Skeletal muscle tissue (tissue), 3 donors: ENCODE measurements at regions not wholly inside any gene's neighbourhood (a gene's known extent, or its start where the extent isn't known, plus 50 kb on each side); places are given as distances from the start of the nearest gene placed in this dataset.

Source experiments
- H3K27ac ChIP-seq: one replicate; pipeline ENCODE4 v1.7.0; 2013; ENCODE audit warnings: mild to moderate bottlenecking, low read depth, low read length, inconsistent platforms
- H3K27me3 ChIP-seq, 3 donors: one replicate each; pipeline ENCODE4 v1.7.0; 2013; ENCODE audit warnings: low read length in 3 of 3; ENCODE audit not compliant: control insufficient read depth in 3 of 3, insufficient read depth in 3 of 3
- H3K36me3 ChIP-seq, 3 donors: one replicate each; pipeline ENCODE4 v1.7.0; 2013; ENCODE audit warnings: low read length in 3 of 3; ENCODE audit not compliant: control insufficient read depth in 3 of 3, insufficient read depth in 3 of 3
- H3K4me1 ChIP-seq, 3 donors: one replicate each; pipeline ENCODE4 v1.7.0; 2013; ENCODE audit warnings: low read length in 3 of 3, mild to moderate bottlenecking in 3 of 3; ENCODE audit not compliant: control insufficient read depth in 3 of 3, insufficient read depth in 3 of 3
- H3K4me3 ChIP-seq, 3 donors: one replicate each; pipeline ENCODE4 v1.7.0; 2013; ENCODE audit warnings: low read length in 3 of 3
- H3K9ac ChIP-seq, 3 donors: one replicate each; pipeline ENCODE4 v1.7.0; 2013; ENCODE audit warnings: low read length in 3 of 3, mild to moderate bottlenecking in 3 of 3, moderate library complexity in 2 of 3, low read depth in 1 of 3
- H3K9me3 ChIP-seq, 3 donors: one replicate each; pipeline ENCODE4 v1.7.0; 2013; ENCODE audit warnings: low read length in 3 of 3; ENCODE audit not compliant: control insufficient read depth in 3 of 3
- donor health status: Osteomylitis.

DNA sequence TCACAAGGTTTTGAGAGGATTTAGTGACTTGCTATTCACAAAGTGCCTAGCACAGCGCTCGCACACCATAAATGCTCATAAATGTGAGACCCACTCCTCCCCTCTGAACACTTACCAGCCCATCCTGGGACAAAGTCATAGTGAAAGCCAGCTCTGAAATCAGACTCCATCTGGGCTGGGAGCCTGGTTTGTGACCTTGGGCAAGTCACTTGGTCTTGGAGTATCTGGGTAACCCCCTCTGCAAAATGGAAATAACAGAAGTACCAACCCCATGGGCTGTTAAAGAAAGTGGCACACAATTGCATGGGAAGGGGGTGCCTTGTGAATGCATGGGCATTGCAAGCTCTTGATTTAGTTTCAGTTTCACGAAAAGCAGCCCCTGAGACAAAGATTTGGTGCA lies 104.7 kb upstream of the CDH5 start:
- Histone ChIP-seq H3K4me3 (no peak overlapping the region), H3K4me1 (peaks cover 2 to 17% (median 14%) of the 10 kb centered on the region in 3 donors), H3K36me3 (no peaks in the 10 kb centered on the region), H3K9me3 (no peaks in the 10 kb centered on the region), H3K9ac (no peak overlapping the region), H3K27me3 (peaks cover 0 to 2% (median 2%) of the 10 kb centered on the region in 3 donors), H3K27ac (no peak overlapping the region)

DNA sequence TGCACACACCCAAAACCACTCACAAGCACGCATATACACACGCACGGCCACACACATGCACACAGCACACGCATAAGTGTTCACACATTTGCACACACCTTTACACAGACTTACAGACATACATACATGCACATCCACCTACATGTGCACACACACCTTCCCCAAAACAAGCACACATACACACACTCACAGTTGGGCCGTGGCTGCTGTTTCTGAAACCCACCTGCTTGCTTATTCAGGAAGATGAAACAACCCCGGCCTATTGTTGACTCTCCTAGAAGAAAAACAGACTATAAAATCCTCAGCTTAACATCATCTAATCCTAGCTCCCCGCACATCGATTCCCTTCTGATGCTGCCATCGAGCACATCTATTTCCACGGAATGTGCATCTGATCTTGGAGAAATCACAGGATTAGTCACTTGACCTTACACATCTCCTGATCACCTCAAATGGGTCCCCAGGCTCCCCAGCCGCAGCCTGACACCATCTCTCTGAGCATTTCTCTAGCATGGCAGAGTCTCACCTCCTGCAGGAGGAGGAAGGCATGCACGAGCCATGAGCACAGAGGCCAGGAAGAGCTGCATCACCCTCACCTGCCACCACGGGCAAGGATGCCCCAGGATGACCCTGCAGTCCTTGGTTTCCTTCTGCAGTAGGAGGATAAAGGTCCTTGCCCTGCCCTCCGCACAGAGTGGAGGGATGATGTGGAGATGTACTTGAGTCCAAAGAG lies 105.8 kb upstream of the CDH5 start:
- no peaks in the 10 kb centered on the region for H3K9me3 ChIP-seq
- H3K4me3 ChIP-seq = no peak overlapping the region
- no peaks in the 10 kb centered on the region for H3K27me3 ChIP-seq
- no peaks in the 10 kb centered on the region for H3K36me3 ChIP-seq
- no peak overlapping the region for H3K27ac ChIP-seq
- H3K9ac ChIP-seq = no peak overlapping the region
- H3K4me1 ChIP-seq = peaks cover 0 to 15% (median 12%) of the 10 kb centered on the region in 3 donors

DNA sequence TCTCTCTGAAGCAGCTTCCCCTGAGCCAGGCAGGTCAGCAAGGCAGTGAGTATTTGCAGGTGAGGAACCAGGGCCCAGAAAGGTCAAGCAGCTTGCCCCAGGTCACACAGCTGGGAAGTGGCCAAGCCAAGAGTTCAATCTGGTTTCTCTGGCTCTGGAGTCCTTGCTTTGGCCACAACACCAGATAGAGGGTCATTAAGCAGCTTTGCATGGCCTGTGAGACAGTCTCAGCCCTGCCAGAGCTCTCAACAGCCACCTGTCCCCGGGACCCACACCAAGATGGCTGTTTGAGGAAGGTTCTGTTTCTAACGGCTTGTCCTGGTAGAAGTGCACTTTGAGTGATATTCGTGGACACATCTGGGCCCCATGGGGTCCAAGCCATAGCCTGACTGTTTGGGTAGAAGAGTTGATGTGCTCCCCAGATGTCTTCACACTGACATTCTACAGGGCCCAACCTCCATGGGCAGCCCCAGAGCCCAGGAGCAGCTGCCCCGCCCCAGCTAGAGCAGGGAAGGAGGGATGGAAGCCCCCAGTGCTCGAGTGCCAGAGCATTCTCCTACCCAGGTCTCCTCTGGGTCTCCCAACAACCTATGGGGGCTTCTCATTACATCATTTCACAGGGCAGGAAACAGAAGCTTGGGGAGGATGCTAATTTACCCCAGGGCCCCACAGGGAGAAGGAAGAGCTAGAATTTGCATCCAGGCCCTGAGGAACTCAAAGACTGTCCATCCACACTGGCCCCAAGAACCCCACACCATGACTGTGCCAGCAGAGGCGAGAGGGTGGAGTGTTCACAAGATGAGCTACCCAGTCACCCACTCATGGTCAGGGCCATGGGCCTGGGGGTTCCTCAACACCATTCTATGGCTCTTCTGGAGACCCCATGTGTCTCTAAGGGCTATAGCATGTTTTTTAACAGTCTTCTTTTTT lies 107.3 kb upstream of the CDH5 start:
- Histone ChIP-seq H3K9me3 (peaks cover 0 to 4% (median 0%) of the 10 kb centered on the region in 3 donors), H3K27ac (no peak overlapping the region), H3K9ac (no peak overlapping the region), H3K36me3 (no peaks in the 10 kb centered on the region), H3K4me3 (no peak overlapping the region), H3K27me3 (no peaks in the 10 kb centered on the region), H3K4me1 (peaks cover 0 to 12% (median 12%) of the 10 kb centered on the region in 3 donors)

DNA sequence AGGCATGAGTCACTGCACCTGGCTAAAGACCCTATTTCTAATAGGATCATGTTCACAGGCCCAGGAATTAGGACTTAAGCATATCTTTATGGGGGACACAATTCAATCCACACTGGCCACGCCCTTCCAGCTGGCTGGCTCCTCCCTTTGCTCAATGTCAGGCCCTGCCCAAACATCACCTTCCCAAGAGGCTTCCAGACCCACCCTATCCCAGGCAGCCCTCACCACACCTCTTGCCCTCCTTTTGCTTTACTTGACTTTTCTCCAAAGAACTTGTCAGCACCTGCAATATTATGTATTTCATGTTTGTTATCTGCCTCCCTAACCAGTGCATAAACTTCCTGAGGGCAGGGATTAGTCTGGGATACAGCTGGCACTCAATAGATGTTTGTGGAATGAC lies 109.6 kb upstream of the CDH5 start:
- Histone ChIP-seq H3K36me3 (no peaks in the 10 kb centered on the region), H3K9ac (no peak overlapping the region), H3K27ac (no peak overlapping the region), H3K27me3 (no peaks in the 10 kb centered on the region), H3K9me3 (peaks cover 2 to 4% (median 2%) of the 10 kb centered on the region in 3 donors), H3K4me1 (peaks cover 0 to 5% (median 4%) of the 10 kb centered on the region in 3 donors), H3K4me3 (no peak overlapping the region)

- no peak overlapping the region for H3K9ac ChIP-seq
- H3K27me3 ChIP-seq = no peaks in the 10 kb centered on the region
- no peak overlapping the region for H3K27ac ChIP-seq
- no peaks in the 10 kb centered on the region for H3K36me3 ChIP-seq
- peaks cover 8 to 10% (median 10%) of the 10 kb centered on the region in 3 donors for H3K4me1 ChIP-seq
- peaks cover 2 to 4% (median 2%) of the 10 kb centered on the region in 3 donors for H3K9me3 ChIP-seq
- no peak overlapping the region for H3K4me3 ChIP-seq
Measured at GRCh38 chr16:66255647-66256046, 110.8 kb upstream of the CDH5 start.

DNA sequence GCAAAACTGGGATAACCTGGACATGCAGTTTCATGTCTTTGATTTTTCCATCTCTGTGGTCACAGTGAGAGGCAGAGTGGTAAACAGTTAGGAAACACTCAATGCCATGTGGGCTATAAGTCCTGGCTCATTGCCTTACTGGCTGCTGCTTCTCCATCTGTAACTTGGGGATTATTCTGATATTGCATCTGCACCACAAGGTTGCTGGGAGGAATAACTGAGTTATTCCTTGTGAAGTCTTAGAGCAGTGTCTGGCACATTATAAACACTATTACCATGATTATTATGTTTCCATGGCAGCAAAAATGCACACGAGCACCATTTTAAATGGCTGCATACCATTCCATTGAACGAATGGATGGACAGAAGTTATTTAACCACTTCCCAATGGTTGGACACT lies 111.7 kb upstream of the CDH5 start:
- Histone ChIP-seq H3K4me1 (peaks cover 8 to 11% (median 10%) of the 10 kb centered on the region in 3 donors), H3K27me3 (no peaks in the 10 kb centered on the region), H3K4me3 (no peak overlapping the region), H3K36me3 (no peaks in the 10 kb centered on the region), H3K27ac (no peak overlapping the region), H3K9me3 (peaks cover 2 to 4% (median 2%) of the 10 kb centered on the region in 3 donors), H3K9ac (no peak overlapping the region)

- Histone ChIP-seq H3K9me3 (peaks cover 2 to 4% (median 2%) of the 10 kb centered on the region in 3 donors), H3K36me3 (no peaks in the 10 kb centered on the region), H3K27ac (no peak overlapping the region), H3K9ac (no peak overlapping the region), H3K4me1 (peaks cover 8 to 11% (median 10%) of the 10 kb centered on the region in 3 donors), H3K27me3 (no peaks in the 10 kb centered on the region), H3K4me3 (no peak overlapping the region)
Measured at GRCh38 chr16:66254106-66254505, 112.4 kb upstream of the CDH5 start.

- Histone ChIP-seq H3K9me3 (peaks cover 2 to 4% (median 2%) of the 10 kb centered on the region in 3 donors), H3K4me1 (peaks cover 11 to 18% (median 16%) of the 10 kb centered on the region in 3 donors), H3K4me3 (no peak overlapping the region), H3K9ac (no peak overlapping the region), H3K36me3 (no peaks in the 10 kb centered on the region), H3K27ac (peak overlapping the region; percentile 36), H3K27me3 (no peaks in the 10 kb centered on the region)
Measured at GRCh38 chr16:66251476-66252160, 114.9 kb upstream of the CDH5 start.

DNA sequence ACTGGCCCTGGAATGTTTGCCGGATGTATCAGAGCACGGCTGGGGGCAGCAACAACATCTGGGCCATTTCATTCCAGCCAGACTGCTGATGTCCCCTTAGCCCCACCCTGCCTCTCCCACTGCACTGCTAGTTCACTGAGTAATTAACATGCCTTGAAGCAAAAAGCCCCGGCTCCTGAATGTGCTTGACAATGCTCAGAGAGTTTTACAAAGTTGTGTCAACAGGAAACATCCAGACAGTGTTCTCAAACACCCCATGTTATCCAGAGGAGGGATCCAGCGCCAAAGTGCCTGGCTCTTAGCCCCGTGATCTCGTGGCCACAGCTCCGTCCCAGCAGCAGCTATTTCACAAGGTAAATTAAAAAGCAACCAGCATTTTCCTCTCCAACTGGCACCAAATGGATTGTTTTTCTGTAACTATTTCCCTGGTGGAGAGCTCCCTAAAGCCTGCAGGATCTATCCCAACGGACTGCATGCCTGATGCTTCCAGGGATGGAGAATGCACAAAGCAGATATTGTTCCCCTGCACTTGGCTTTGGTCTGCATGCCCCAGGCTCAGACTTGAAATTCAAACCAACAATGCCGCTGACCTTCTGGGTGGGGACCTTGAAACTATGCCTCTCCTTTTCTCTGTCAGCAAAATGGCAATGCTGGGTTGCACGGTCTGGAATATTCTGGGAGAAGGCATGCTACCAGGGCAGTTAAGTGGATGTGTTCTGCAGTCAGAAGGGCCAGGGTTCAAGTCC lies 115.6 kb upstream of the CDH5 start:
- Histone ChIP-seq H3K4me3 (no peak overlapping the region), H3K27ac (peak overlapping the region; percentile 36), H3K4me1 (peaks cover 11 to 18% (median 16%) of the 10 kb centered on the region in 3 donors), H3K9ac (no peak overlapping the region), H3K27me3 (no peaks in the 10 kb centered on the region), H3K9me3 (peaks cover 2 to 4% (median 2%) of the 10 kb centered on the region in 3 donors), H3K36me3 (no peaks in the 10 kb centered on the region)
